GM10248 (cell line): ENCODE measurements at regions not wholly inside any gene's neighbourhood (a gene's known extent, or its start where the extent isn't known, plus 50 kb on each side); places are given as distances from the start of the nearest gene placed in this dataset.

ENCODE experiments used
- CTCF ChIA-PET: fragments of 300-600 bp; sonication (Branson Sonifier 250); formaldehyde crosslinking; extraction: SDS; loops from one replicate; lab custom pipeline; 2021; ENCODE audit warnings: antibody characterized with exemption; lab: Yijun Ruan, JAX
- POLR2A ChIA-PET: fragments of 350-650 bp; sonication (Branson Sonifier 250); formaldehyde crosslinking; extraction: SDS; loops from one replicate; lab custom pipeline; 2020; ENCODE audit warnings: antibody characterized with exemption; lab: Yijun Ruan, JAX
- DNase-seq: peaks from one replicate; pipeline ENCODE4 v3.0.0; 2012; ENCODE audit errors: extremely low spot score
- CTCF ChIP-seq: IDR thresholded peaks from 2 replicates; pipeline ENCODE4 v1.5.1; 2012; ENCODE audit warnings: mild to moderate bottlenecking, low read depth; ENCODE audit errors: extremely low read depth, missing control alignments, control extremely low read depth

- ChIA-PET CTCF (no interaction called here), POLR2A (no interaction called here)
- no peak for TF ChIP-seq CTCF
- no peak for DNase-seq
Observed at GRCh38 chr2:129181963-129182362, 797.5 kb upstream of the RAB6C start.

GRCh38 chr2:129187343-129187742 is 792.1 kb upstream of the RAB6C start:
- ChIA-PET CTCF (no interaction called here), POLR2A (no interaction called here)
- no peak for DNase-seq
- TF ChIP-seq CTCF = no peak

- DNase-seq = no peak
- ChIA-PET POLR2A (no interaction called here), CTCF (interaction anchor here (1.2 kb wide), 1 partner anchor 208 kb away, joined by 3 read pairs; no protein-coding TSS in a partner anchor)
- no peak for TF ChIP-seq CTCF
Observed at GRCh38 chr2:129188451-129188850, 791.0 kb upstream of the RAB6C start.

GRCh38 chr2:129189617-129190319 is 789.7 kb upstream of the RAB6C start:
- no peak for DNase-seq
- CTCF ChIA-PET = interaction anchor here (1.0 to 1.2 kb wide), 3 partner anchors 15 to 207 kb away, joined by 3 read pairs; no protein-coding TSS in a partner anchor
- POLR2A ChIA-PET = no interaction called here
- no peak for TF ChIP-seq CTCF

GRCh38 chr2:129190494-129190893 is 789.0 kb upstream of the RAB6C start:
- CTCF ChIA-PET = no interaction called here
- DNase-seq = no peak
- POLR2A ChIA-PET = no interaction called here
- TF ChIP-seq CTCF = no peak

GRCh38 chr2:129191530-129191929 is 787.9 kb upstream of the RAB6C start:
- ChIA-PET POLR2A (no interaction called here), CTCF (interaction anchor here (1.3 kb wide), 1 partner anchor 13 kb away, joined by 4 read pairs; no protein-coding TSS in a partner anchor)
- no peak for TF ChIP-seq CTCF
- no peak for DNase-seq
